HG03565 (cell line): ENCODE measurements at regions not wholly inside any gene's neighbourhood (a gene's known extent, or its start where the extent isn't known, plus 50 kb on each side); places are given as distances from the start of the nearest gene placed in this dataset.

Experiments used
- ATAC-seq: cut with Tn5 transposase; IDR thresholded peaks from one replicate; pipeline ENCODE4 v1.9.1; 2021; ENCODE audit warnings: mild to moderate bottlenecking, moderate library complexity; ENCODE audit not compliant: unreplicated experiment

DNA sequence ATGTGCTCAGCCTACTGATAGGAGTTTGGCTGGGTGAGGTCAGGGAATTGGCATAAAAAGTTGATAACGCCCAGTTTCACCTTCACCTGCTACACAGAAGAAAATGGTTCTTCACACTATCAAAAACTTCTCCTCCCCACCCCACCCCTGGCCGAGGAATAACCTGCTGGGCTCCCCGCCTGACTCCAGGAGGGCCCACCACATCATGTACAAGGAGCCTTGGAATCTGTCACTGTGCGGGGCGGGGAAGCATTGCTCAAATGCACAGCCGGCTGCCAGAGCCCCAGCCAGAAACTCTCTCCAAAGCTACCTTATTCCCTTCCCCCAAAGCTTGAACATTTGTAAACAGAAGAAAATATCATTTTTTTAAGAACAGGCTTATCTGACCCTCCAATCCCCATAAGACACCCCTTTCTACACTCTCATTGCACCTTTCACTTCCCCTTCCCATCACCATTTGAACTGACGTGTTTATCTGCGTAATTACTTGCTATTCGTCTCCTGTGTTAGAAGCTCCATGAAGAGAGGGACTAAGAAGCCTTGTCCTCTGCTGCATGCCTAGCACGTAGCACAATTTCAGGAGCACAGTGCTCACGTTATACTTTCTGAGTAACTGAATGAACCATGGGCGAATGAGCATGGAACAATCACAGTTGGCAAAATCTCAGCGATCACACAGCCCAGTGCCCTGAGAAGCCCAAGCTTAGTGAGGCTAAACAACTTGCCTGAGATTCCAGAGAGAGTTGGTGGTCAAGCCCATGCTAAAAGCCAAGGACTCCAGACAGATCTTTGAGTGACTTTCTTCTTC, 82.9 kb downstream of the HES1 start:
- no peak for ATAC-seq

- ATAC-seq, result no peak
Observed at GRCh38 chr3:194219826-194220410, 84.0 kb downstream of the HES1 start.

DNA sequence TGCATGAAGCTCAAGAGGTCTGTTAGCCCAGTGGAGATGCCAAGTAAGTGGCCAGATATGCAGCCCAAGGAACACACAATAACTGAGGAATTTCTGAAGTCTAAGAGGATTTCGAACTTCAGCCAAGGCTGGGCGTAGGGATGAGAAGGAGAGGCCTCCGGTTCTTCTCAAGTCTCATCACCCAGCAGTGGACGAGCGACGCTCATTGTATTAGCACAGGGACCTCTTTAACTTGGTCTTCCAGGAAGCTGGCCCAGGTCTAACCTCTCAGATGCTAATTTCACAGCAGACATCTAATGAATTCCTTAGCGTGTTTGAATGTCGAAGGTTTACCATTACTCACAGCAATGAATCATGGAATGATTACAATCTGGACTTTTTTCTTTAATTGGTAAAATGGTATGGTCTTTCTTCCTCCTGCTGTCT, 85.0 kb downstream of the HES1 start:
- no peak for ATAC-seq

GRCh38 chr3:194221336-194221735, 85.4 kb downstream of the HES1 start:
- no peak for ATAC-seq

DNA sequence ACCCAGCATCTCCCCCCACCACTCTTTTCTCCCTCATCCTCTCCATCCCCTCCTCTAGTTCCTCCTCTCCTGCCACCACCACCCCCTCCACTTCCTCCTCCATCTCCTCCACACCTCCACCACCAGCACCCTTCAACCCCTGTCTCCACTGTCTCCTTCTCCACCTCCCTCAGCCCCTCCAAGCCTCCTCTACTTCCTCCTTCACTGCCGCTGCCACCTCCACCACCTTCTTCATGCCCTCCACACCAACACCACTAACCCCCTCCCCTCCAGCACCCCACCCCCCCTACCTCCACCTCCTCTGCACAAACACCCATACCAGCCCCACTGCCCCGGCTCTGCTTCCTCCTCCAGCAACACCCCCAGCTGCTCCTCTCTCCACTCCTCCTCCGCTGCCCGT, 88.0 kb downstream of the HES1 start:
- ATAC-seq, result no peak

- no peak for ATAC-seq
Observed at GRCh38 chr3:194224471-194225417, 88.8 kb downstream of the HES1 start.

GRCh38 chr3:194225418-194225812, 89.5 kb downstream of the HES1 start:
- ATAC-seq, result no peak

DNA sequence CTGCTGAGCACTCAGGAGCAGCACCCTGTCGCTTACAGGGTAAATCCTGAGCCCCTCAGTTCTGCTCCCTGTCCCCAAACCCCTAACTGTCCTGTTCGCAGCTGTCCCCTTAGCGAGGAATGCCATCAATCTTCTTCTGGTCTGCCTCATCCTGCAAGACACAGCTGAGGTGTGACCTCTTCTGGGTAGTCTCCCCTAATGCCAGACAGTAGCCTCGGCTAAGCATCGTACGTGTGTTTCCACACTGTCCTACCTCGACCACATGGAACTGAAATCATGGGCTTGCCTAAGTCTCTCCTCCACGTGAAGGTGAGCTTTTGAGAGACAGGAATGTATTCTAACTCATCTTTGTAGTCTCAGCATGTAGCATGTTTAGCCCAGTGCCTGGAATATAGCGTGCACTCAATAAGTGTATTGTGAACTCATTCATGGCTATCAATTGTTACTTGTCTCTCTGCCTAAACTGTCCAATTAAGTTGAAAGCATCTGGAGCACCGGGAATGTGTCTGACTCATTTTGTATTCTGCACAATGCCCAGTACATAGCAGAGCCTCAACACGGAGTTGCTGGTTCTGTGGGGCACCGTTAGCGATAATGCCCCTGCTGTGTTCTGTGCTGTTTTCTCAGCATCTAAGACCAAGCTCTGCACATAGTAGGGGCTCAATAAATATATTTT, 90.2 kb downstream of the HES1 start:
- ATAC-seq, result no peak

DNA sequence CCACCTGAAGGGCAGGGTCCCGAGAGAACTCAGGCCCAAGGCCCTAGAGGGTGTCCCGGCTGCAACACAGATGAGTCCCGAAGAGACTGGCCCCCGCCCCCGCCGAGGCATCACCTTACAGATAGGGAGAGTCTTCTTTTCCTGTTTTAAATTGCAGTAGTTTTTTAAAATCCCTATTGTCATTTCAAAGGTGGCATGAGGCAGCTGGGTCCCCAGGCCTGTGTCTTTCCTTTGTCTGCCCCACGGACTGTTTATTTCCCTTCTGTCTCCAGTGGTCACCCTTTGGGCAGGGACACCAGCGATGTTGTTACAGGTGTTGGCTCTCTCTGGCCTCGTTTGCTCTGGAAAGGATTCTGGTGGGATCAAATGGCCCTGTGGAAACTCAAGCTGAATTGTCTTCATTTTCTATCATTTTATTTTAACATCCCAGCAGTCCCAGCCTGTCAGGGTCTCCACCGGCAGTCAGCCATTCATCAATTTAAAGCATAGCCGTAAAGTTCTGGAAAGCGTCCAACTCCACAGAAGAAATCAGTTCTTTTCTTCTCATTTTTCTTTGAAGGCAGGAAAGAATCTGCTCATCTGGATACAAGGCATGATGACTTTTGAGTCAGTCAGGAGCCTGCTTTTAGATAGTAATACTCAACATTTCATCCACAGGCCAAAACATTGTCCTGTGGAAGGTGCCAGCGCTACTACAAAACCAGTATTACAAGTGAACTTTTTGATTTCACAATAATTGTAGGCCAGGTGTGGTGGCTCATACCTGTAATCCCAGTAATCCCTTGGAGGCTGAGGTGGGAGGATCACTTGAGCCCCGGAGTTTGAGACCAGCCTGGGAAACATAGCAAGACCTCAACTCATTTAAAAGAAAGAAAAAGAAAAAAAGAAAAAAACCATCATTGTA, 96.2 kb downstream of the HES1 start:
- ATAC-seq, result no peak

DNA sequence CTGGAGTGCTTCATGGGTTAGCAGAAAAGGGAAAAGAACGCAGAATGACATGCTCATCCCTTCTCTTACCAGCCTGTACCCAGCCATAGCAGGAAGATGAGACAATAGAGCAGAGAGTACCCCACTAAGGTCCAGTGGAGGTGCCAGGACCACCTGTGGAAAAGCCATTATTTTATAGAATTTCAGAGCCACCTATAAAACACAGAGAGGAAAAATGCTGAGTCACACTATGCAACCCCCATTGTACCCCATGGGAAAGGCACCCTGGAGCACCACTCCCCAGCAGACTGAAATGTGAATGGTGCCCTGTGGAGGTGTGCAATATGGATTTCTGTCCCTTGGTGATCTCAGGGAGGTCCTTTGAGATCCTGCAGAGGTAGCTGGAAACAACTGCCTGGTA, 97.2 kb downstream of the HES1 start:
- ATAC-seq, result no peak

- no peak for ATAC-seq
Observed at GRCh38 chr3:194235160-194235559, 99.2 kb downstream of the HES1 start.

DNA sequence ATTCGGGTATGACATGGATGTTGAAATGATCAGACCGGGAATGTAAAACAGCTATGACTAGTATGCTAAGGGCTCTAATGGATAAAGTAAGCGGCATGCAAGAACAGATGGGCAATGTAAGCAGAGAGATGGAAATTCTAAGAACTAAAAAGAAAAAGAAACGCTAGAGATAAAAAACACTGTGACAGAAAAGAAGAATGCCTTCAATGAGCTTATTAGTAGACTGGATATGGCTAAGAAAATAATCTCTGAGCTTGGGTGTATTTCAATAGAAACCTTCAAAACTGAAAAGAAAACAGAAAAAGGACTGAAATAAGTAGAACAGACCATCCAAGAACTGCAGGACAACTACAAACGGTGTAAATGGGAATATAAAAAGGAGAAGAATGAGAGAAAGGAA, 101.2 kb downstream of the HES1 start:
- no peak for ATAC-seq

DNA sequence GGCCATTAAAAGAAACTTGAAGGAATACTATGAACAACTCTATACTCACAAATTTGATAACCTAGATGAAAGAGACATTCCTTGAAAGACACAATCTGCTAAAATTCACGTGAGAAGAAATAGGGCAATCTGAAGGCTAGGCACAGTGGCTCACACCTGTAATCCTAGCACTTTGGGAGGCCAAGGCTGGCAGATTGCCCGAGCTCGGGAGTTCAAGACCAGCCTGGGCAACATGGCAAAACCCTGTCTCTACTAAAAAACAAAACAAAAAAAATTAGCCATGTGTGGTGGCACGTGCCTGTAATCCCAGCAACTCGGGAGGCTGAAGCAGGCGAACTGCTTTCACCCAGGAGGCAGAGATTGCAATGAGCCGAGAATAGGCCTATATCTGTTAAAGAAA, 104.8 kb downstream of the HES1 start:
- no peak for ATAC-seq

DNA sequence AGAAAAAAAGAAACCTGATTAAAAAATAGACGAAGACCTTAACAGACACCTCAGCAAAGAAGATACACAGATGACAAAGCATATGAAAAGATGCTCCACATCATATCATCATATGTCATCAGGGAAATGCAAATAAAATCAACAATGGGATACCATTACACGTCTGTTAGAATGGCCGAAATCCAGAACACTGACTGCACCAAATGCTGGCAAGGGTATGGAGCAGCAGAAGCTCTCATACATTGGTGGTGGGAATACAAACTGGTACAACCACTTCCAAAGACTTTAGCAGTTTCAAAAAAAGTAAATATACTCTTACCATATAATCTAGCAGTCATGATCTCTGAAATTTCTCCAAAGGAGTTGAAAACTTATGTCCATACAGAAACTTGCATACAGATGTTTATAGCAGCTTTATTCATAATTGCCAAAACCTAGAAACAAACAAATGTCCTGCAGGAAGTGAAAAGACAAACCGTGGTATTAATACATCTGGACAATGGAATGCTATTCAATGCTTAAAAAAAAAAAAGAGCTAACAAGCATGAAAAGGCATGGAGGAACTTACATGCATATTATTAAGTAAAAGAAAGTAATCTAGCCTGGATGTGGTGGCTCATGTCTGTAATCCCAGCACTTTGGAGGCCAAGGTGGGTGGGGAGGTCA, 107.4 kb downstream of the HES1 start:
- no peak for ATAC-seq

DNA sequence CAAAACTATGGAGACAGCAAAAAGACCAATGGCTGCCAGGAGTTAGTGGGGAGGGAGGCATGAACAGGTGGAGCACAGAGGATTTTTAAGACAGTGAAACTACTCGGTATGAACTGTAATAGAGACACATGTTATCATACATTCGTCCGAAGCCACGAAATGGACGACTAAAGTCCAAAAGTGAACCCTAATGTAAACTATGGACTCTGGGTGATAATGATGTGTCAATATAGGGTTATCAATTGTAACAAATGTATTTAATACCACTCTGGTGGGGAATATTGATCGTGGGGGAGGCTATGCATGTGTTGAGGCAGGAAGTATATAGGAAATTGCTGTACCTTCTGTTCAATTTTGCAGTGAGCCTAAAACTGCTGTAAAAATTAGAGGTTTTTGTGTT, 107.0 kb downstream of the CPN2 start:
- no peak for ATAC-seq

- ATAC-seq, result no peak
Observed at GRCh38 chr3:194245474-194245873, 105.7 kb downstream of the CPN2 start.

DNA sequence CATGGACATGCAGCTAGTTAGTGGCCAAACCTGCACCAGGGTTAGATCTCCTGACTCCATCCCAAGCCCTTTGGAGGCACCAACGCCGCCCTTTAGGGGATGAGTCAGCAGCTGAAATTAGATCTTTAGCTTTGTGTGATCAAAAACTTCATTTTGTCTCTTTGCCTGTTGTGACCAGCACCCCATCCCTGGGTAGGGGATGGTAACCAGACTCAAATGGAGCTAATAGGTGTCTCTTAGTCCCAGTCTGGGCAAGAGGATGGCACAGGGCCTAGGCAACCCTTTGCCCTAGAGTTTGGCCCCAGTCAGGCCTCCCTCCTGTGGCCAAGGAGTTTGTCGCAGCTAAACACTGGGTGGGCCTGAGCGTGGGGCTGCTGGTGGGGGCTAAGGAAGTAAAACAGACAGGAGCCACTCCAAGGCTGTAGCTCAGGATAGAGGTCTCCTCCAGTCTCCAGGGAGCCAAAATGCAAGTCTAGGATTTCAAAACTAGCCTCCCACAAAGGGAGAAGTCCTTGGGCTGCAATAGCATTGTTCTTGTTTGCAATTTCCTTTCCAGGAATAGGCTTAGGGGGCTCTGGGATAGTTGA, 105.1 kb downstream of the CPN2 start:
- no peak for ATAC-seq

GRCh38 chr3:194246709-194247349, 104.3 kb downstream of the CPN2 start:
- no peak for ATAC-seq

DNA sequence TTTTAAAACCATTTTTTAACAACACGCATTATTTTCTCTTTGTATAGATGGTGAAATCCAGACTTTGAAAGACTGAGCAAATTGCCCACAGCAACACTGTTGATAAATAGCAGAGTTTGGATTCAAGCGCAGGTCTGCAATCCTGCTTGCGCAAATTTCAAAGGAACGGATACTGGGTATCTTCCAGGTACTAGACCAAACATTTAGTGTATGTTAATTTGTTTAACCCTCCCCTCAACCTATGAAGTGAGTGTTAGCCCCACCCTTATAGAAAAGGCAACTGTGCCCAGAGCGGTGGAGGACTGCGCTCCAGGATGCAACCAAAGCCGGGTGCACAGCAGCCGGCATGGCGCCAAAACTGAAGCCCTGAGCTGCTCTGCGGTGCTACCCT, 103.8 kb downstream of the CPN2 start:
- no peak for ATAC-seq
